GM04503 (cell line): ENCODE measurements at regions not wholly inside any gene's neighbourhood (a gene's known extent, or its start where the extent isn't known, plus 50 kb on each side); places are given as distances from the start of the nearest gene placed in this dataset.
"Not testable (repeated sequence)": the region's sequence is repeated elsewhere in the genome, so short reads cannot be mapped to it uniquely, and the experiment has no call there.

Source experiments
- DNase-seq: peaks from one replicate; pipeline ENCODE4 v3.0.0-alpha.2; 2012; ENCODE audit warnings: low read depth

DNA sequence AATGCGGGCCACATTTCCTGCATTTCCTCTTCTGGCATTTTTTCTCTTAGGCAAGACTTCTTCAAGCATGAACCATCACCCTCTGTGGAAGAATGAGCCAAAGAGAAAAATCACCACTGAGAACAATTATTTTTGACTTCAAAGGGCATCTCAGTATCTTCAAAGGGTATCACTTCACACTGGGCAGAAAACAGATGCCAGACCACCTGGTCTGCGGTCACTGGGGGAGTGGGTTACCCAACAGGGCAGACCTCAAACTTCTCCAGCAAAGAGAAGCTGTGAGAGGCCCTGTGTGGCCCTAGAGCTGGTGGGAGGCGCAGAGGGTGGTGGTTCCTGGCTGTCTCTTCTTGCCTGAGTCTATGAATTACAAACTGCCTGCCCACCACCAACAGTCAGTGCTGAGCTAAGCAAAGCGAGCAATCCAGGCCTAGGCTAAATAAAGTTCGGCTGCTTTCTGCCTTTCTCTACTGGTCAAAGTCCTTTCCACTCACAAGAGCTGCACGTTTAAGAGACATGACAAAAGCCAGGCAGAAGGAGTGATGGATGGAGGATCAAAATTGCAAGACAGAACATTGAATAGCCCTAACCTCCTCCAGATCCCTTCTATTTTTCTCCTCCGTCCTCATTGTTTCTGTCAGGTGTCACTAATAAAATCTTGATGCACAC lies 602.7 kb upstream of the CDH5 start:
- no peak for DNase-seq

DNA sequence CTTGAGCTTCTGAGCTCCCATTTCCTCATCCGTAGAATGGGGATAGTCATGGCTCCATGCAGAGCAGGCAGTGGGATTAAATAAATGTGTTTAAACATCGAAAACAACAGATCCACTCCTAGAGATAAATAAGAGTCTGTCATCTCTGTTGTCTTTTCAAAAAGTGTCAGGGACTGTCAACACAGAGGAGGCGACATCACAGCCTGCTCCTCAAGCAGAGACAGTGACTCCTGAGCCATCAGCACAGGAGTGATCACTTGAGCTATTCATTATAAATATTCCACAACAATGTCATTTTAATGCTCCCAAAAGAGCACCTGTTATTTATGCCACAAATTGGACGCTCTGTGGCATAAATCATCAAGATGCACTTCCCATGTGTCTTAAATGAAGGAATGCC lies 605.6 kb upstream of the CDH5 start:
- no peak for DNase-seq

DNA sequence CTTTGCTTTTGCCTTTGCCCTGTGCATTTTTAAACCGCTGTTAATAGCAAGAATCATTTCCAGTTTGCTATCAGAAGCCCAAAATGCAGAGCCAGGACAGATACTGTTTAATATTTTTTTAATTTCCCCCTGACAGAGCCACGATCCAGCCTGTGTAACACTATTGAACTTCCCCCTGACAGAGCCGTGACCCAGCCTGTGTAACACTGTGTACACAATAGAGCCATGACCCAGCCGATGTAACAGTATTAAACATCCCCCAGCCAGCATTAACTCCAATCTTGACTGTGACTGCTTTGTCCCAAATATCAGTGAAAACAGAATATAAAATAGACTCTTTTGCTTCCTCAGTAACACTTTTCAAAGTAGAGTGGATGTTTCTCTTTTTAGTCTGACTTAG lies 607.9 kb upstream of the CDH5 start:
- DNase-seq: no peak

DNA sequence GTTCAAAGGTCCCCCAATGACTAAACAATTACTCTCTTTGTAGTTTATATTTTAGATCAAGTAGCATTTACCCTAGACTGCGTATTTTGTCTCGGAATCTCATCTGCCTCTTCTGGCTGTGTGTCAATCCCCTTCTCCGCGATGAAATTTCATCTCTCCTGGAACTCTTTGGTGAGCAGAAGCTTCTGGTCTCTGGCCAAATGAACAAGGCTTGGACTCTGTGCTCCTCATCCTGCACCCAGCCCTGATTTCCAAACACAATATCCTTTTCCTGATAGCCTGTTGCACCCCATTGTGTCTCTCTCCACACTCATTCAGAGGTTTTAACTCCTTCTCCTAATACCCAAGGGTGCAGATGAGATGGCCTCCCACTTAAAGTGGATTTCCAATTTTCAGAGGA lies 609.4 kb upstream of the CDH5 start:
- DNase-seq: no peak

DNA sequence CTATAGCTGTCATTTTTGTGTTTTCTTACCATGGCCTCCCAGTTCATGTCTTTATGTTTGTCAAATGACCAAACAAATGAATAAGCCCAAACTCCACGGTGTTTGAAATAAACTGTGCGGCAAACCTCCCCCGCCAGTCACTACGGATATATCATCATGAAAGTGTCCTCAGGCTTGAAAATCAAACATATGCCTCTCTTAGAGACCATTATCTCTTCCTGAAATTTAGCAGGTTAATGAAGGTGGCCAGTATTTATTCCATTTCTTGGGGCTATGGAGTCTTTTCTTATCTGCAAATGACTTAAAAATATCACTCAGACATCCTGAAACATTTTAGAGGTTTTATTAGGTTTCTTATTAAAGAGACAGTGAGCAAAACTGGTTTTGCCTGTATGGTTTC lies 610.3 kb upstream of the CDH5 start:
- no peak for DNase-seq

DNA sequence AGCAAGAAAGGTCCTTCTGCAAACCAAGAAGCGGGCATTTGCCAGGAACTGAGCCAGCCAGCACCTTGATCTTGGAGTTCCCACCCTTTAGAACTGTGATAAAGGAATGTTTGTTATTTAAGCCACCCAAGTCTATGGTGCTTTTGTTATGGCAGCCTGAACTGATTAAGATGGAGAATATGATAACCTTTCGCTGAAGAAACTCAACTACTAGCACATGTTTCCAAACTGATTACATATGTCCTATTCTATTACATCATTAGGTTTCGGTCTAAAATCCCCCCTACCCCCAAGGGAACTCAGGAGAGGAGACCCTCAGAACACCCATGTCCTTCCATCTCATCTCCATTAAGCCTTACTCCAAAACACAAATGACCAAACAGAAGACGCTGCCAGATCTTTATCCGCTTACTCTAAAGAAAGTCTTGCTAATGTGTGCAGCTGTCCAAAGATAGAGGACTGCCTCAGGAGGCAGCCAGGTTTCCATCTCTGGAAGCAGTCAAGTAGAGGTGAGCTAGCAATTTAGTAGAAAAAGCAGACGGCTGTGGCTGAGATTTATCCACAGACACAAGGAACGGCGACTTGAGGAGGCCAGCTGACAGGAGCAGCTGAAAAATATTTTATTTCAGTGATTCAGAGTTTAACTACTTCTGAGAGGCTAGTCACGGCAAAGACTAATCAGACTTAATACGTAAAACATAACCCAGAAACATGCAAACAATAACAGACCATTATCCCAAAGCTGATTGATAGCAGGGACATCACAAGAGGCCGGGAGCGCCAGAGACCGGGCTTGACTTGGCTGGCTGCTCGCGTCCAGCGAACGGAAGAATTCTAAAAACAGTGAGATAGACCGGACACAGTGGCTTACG lies 611.4 kb upstream of the CDH5 start:
- peak; percentile 90 for DNase-seq

DNA sequence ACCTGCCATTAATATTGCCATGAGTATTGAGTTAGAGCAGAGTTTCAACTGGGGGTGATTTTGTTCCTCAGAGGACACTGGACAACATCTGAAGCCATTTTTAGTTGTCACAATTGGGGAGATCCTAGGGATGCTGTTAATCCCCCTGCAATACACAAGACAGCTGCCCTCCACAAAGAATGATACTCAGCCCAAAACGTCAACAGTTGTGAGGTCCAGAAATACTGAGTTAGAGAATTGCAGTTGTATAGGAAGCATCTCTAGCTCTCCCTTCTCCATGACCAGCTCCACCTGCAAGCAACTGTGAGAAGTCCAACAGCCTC lies 614.0 kb upstream of the CDH5 start:
- DNase-seq: no peak

DNA sequence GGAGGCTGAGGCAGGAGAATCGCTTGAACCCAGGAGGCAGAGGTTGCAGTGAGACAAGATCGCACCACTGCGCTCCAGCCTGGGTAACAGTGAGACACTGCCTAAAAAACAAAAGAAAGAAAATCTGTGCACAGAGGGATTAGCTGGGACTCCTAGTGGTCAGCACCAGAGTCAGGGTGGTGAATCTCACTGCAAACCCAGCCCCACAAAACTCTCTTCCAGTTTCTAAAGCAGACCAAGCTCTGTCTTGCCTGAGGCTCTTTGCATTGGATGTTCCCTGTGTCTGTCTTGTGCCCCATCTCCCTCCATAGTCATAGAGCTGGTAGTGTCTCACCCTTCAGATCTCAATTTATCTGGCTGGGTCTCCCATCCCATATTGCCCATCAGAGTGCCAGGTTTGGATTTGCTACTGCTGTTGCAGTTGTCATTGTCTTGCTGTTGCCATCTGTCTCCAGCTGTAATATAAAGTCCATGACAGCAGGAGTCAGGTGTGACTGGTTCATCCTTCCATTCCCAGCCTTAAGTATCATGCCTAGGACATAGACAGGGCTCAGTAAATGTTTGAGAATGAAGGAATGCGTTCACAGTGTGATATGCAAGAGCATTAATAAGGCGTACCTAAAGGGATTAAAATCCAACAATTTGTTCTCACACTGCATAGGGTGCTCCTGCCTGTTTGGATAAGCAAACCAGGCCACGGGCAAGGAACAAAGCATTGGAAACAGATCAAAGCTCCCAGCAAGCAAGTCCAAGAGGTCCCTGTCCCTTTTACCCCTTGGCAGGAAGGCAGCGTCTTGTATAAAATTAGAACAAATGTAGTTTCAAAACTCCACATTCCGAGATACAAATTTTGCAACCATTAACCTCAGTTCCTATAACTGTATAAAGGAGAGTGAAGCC lies 614.6 kb upstream of the CDH5 start:
- no peak for DNase-seq

DNA sequence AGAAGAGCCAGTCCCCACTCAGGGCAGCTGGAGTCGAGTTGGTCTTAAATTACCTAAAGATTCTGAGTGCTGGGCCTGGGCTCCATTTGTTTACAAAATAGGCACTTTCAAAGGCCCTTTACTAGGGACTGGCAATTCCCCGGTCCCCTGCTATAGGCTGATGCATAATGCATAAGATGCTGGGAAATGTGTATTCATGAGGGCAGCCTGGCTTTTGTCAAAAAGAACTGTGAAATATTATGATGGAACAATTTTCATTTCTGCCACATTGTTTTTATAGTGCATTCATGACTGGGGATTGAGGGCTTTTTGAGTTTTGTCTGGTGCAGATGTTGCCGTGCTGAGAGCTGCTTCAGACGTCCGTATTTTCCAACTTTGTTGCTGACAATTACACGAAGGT lies 617.0 kb upstream of the CDH5 start:
- no peak for DNase-seq

DNA sequence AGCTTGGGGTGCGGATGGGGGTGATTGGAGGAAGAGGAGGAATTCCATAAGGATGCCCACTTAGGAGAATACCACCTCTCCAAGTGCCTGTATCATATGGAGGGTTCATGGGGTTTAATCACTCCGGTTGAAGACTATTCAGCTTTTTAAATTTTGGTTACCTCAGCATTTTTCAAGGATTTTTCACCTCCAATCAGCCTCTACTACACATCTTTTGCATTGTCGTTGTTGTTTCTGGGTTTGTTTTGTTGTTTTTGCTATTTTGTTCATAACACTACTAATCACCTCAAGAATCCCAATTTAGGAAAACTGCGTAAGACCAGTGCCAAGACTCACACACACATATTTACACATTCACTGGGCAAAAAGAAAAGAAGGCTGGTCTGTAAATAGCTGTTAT lies 619.5 kb upstream of the CDH5 start:
- no peak for DNase-seq

DNA sequence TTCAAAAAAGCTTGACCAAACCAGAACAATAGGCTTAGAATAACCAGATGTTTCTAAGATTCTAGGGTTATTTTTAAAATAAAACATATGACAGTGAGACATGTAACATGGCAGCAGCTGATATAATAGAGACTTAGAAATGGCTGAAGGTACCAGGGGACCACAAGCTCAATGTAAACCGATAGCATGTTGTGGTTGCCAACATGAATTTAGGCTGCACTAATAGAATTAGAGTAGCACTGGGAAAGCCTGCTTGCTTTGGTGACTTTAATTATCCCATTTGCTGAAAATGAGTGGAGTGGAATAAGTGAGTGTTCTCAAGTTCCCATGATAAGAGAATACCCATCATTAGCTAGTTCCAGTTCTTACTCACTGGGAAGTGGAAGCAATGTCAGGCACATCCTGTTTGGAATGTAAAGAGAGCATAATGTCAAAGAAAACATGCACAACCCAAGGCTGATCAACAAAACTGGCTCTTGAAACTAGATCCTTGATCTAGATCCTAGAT lies 621.2 kb upstream of the CDH5 start:
- DNase-seq: no peak

DNA sequence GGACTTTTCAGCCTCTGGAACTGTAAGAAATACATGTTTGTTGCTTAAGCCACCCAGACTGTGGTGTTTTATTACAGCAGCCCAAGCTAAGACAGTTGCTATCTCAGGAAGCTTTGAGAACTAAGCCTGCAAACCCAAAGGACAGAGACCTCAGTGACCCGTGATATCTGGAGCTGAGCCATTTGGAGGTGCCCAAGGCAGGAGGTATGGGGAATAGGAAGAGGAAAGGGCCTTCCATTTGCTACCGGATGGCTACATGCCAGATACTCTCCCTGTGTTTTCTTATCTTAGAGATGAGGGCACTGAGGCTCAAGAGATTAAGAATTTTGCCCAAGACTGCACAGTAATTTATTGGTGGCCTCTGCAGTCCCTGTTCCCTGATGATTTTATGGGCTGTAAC lies 622.1 kb upstream of the CDH5 start:
- no peak for DNase-seq

DNA sequence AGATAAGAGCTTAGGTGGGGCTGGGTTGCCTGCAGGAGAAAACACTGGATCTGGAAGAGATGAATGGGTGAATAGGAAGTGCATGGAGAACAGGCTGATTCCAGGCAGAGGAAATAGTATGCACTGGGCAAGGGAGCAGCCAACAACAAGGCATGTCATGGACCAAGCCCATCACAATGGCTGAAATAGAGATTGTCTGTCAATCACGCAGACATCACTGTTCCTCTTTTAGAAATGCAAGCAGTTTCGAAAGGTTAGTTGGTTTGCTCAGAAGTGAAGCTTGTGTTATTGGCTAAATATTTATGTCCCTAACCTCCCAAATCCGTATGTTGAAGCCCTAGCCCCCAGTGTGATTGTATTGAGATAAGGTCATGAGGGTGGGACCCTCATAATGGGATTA lies 621.7 kb upstream of the CDH11 start:
- no peak for DNase-seq

DNA sequence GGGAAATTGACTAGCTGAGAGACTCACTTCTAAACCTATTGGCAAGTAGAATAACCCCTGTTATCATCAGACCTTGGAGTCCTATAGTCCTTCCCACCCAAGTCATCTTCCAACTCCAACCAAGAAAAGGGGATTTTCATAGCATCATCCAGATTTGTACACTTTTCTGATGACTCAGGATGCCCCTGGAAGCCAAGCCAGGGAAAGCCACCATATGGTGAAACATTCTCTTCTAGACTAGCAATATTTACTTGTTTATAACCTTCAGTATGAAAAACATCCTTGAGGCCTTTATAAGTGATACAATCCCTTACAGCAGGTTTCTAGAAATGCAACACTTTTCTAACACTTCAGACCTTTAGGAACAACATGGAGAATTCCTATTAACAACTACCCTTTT lies 618.8 kb upstream of the CDH11 start:
- DNase-seq: peak; percentile 10

DNA sequence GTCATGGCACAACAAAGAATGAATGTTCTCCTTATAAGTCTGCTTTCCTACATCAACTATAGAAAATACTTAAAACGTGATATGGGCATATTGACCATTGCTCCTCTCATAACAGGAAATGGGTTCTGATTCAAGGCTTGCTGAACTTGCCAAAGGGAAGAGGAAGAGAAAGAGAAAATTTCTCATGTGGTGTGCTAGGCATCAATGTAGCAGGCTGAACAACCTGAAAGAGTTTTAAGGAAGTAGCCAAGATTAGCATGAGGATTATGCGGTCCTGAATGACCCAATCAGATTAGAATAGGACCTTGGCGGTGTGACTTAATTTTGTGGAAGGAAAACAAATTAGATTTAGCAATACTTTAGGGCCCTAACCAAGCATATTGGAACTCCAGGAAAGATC lies 617.7 kb upstream of the CDH11 start:
- DNase-seq: no peak

DNA sequence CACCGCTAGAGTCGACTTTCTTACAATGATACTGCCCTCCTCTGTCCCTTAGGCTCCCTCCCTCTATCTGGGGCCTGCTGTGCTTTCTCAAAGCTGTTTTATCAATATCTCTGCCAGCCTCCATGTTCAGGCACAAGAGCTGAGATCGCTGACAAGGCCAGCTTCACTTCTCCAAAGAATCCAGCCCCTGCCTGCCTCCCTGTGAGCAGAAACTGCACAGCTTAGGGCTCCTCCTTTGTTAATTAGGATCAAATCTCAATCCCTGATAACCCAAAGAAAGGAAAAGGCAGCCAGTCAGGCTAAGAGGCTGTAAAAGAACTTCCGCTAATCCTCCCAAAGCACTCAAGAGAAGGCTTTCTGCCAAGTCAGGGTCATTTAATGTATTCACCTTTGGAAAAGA lies 616.0 kb upstream of the CDH11 start:
- DNase-seq: no peak

DNA sequence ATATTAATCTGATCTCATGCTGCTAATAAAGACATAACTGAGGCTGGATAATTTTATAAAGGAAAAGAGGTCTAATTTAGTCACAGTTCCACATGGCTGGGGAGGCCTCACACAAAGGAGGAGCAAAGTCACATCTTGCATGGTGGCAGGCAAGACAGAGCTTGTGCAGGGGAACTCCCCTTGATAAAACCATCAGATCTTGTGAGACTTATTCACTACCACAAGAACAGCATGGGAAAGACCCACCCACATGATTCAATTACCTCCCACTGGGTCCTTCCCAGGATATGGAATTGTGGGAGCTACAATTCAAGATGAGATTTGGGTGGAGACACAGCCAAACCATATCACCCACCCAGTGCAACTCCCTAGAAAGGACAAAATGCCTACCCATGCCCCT lies 613.8 kb upstream of the CDH11 start:
- not testable (repeated sequence) for DNase-seq

DNA sequence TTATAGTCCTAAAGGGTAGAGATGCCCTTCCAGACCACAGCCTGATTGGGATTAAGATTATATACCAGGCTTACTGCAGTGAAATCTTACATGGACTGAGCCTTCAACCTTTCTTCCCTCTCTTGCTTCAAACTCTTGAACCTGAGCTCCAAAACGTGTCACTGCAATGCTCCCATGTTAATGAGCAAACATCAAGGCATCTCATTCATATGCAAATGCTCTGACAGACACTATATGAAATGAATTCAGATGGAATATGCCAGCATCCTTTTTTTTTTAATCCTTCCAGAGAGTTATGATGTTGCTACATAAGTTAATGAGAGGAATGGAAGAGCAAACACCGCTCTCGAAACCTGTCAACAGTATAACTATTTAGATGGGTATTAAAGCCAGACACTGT lies 611.9 kb upstream of the CDH11 start:
- no peak for DNase-seq

DNA sequence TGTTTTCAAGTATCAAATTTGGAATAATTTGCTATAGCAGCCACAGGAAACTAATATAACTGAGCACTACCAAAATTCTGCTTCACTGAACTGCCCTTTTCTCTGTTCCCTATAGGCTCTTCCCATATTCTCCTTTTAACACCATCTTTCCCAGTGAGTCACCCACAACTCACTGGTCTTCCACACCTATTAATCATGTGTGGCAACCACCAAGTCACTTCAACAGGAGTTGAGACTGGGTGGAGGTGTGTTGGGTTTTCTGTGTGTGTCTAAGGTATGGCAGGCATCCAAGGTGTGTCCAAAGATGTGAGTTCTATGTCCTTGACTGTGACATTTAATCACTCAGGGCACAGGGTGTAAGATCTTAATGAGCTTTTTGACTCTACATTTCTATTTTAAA lies 610.0 kb upstream of the CDH11 start:
- DNase-seq: no peak

DNA sequence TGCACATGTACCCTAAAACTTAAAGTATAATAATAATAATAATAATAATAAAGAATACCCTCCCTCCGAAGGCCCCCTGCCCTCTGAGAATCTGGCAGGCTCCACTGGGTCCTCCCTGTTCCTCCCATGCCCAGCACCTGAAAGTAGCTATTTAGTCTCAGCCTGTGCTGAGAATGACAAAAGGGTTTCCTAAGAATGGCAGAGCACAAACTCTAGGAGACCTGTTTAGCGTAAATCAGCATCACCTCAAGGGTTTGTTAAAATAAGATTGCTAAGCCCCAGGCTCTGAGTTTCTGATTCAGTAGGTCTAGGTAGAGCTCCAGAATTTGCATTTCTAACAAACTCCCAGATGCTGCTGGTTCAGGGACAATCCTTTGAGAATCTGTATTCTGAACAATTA lies 606.8 kb upstream of the CDH11 start:
- no peak for DNase-seq

DNA sequence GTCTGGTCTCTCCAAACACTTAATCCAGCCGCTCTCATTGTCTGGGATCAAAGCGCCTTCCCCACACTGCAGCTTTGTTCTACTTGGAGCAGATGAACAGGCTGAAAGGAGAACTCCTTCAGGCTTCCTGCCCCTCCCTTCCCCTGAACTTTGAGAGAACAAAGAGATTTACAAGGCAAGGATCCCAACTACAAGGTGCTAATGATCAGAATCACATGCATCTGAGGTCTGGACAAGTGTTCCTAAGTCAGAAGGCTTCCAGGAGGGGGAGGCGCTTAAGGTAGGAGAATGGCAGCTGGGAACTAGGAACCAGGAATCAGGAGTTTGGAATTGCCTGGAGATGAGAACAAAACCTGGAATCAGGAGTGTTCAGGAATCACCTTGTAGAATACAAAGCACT lies 606.3 kb upstream of the CDH11 start:
- DNase-seq: no peak

DNA sequence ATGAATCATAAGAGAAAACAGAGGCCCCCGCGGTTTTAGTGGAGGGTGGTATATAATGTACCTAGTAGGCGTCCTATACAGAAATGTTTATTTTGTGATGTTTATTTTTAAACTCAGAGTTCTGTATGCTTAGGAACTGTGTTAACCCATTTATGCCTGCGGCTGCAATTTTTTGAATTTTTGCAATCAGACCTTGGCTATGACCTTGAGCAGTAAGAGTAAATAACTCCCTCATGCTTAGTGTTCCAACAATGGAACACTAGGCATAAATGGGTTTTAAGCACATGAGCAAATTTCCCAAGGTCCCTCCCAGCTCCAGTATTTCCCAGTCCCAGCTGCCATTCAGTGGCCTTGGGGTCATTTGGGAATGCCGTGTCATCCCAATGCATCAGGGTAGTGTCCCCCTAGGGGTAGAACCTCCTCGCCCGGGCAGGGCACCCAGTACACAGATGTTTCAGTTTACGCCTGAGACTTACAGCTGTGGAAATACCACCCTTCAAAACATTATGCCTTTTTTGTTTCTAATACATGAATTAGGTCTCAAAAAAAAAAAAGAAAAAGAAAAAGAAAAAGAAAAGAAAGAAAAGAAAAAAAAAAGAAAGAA lies 605.8 kb upstream of the CDH11 start:
- DNase-seq: no peak
